ENCODE measurements at regions not wholly inside any gene's neighbourhood (a gene's known extent, or its start where the extent isn't known, plus 50 kb on each side); places are given as distances from the start of the nearest gene placed in this dataset.

- no peak for TF ChIP-seq POLR2A (IDR thresholded peaks at IDR 0.05)
- TF ChIP-seq, protein P1, sequence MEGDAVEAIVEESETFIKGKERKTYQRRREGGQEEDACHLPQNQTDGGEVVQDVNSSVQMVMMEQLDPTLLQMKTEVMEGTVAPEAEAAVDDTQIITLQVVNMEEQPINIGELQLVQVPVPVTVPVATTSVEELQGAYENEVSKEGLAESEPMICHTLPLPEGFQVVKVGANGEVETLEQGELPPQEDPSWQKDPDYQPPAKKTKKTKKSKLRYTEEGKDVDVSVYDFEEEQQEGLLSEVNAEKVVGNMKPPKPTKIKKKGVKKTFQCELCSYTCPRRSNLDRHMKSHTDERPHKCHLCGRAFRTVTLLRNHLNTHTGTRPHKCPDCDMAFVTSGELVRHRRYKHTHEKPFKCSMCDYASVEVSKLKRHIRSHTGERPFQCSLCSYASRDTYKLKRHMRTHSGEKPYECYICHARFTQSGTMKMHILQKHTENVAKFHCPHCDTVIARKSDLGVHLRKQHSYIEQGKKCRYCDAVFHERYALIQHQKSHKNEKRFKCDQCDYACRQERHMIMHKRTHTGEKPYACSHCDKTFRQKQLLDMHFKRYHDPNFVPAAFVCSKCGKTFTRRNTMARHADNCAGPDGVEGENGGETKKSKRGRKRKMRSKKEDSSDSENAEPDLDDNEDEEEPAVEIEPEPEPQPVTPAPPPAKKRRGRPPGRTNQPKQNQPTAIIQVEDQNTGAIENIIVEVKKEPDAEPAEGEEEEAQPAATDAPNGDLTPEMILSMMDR (IDR thresholded peaks at IDR 0.05) = no peak
- no peak for TF ChIP-seq EP300 (IDR thresholded peaks at IDR 0.05)
- TF ChIP-seq POLR2AphosphoS5 (IDR thresholded peaks at IDR 0.05) = no peak
These were observed 163.1 kb upstream of the CCL2 start for GRCh38 chr17:34091975-34092374.

DNA sequence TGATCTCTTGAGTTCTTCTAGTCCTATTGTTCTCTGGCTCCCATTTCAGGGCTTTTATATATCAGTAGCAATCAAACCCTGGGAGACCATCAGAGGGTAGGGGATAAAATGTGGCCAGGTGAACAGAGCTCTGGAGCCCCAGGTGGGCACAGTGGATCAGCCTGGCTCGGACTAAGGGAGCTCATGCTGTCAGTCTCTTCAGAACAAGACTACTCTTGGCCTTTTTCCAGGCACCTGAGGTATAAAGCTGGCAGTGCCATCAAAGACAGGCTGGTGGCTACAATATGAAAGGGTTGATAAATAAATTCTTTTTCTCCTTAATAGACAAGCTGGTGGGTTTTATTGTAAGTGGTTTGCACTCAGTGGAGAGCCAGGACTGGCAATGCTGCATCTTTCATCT lies 160.0 kb upstream of the CCL2 start:
- 32 to 60% methylated on average over 1 of the region's 1 CpG for WGBS, 2 donors

More at GRCh38 chr17:34091975-34092374, 163.1 kb upstream of the CCL2 start:
- no peak for DNase-seq
- Histone ChIP-seq H3K4me3 (no peak overlapping the region), H3K4me1 (no peaks in the 10 kb centered on the region), H3K27ac (no peak overlapping the region), H3K27me3 (no peaks in the 10 kb centered on the region), H3K9me3 (no peaks in the 10 kb centered on the region), H3K36me3 (no peaks in the 10 kb centered on the region)
- intact Hi-C loops (cut with DNase I) = no loop called here
- WGBS, 2 donors = 86 to 90% methylated on average over 3 of the region's 3 CpGs

DNA sequence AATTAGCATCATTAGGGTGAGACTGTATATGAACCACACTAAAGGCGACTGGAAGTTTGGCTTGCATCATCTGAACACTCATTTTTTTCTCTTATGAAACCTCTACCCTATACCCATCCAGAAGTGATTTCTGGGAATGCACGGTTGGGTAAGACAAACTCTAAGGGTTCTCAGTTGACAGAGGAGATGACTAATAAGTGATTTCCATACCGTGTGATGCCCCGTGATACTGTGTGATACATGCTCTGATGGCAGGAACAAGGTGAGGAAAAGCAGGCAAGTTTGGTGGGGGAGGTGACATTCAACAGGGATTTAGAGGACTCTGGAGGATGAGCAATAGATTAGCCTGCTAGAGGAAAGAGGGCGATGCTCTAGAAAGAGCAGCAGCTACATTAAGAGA lies 156.4 kb upstream of the CCL2 start:
- no peaks in the 10 kb centered on the region for H3K27me3 ChIP-seq
- 78 to 87% methylated on average over 5 of the region's 5 CpGs for WGBS, 2 donors
- H3K27ac ChIP-seq = no peak overlapping the region
- no peaks in the 10 kb centered on the region for H3K9me3 ChIP-seq
- H3K4me3 ChIP-seq = no peak overlapping the region
- H3K4me1 ChIP-seq = no peaks in the 10 kb centered on the region
- intact Hi-C loops (cut with DNase I) = no loop called here
- no peaks in the 10 kb centered on the region for H3K36me3 ChIP-seq
- no peak for DNase-seq
- TF ChIP-seq POLR2AphosphoS5 (IDR thresholded peaks at IDR 0.05) (no peak), POLR2A (IDR thresholded peaks at IDR 0.05) (no peak), EP300 (IDR thresholded peaks at IDR 0.05) (no peak)
- TF ChIP-seq, protein P1 (IDR thresholded peaks at IDR 0.05) = no peak

More for the DNA sequence above, 160.0 kb upstream of the CCL2 start:
- TF ChIP-seq, protein P1 (IDR thresholded peaks at IDR 0.05) = no peak
- TF ChIP-seq EP300 (IDR thresholded peaks at IDR 0.05) (no peak), POLR2AphosphoS5 (IDR thresholded peaks at IDR 0.05) (no peak), POLR2A (IDR thresholded peaks at IDR 0.05) (no peak)
- intact Hi-C loops (cut with DNase I) = no loop called here
- Histone ChIP-seq H3K27me3 (no peaks in the 10 kb centered on the region), H3K9me3 (no peaks in the 10 kb centered on the region), H3K4me3 (no peak overlapping the region), H3K4me1 (no peaks in the 10 kb centered on the region), H3K27ac (no peak overlapping the region), H3K36me3 (no peaks in the 10 kb centered on the region)
- no peak for DNase-seq

DNA sequence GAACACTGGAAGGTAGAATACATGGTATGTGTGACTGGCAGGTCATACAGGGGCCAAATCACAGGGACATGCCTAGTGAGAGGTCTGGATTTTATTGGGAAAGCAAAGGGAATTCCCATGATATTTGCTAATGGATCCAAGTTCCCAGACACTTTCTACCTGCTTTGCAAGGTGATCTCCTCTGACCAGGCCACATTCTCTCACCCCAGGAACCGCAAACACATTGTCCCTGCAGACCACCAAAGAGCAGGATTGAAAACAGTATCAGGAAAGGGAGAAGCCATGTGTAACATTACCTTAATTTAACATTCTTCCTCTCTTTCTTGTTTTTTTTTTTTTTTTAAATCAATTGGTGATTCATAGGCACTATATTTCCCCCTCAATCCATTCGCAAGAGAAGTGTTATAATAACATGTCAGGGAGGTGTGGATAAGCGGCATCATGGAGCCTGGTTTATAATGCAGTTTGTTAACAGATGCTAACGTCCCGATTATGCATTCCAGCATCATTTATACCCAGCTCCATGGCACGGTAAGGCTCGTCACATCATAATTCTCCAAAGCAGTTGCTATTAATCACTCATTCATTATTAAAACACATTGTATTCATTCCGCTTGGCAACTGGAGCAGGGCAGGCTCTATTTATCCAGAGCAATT lies 155.1 kb upstream of the CCL2 start:
- intact Hi-C loops (cut with DNase I) = no loop called here
- Histone ChIP-seq H3K36me3 (no peaks in the 10 kb centered on the region), H3K4me3 (no peak overlapping the region), H3K9me3 (no peaks in the 10 kb centered on the region), H3K27ac (no peak overlapping the region), H3K27me3 (no peaks in the 10 kb centered on the region), H3K4me1 (no peaks in the 10 kb centered on the region)
- 74 to 80% methylated on average over 8 of the region's 8 CpGs for WGBS, 2 donors
- TF ChIP-seq POLR2A (IDR thresholded peaks at IDR 0.05) (no peak), POLR2AphosphoS5 (IDR thresholded peaks at IDR 0.05) (no peak), EP300 (IDR thresholded peaks at IDR 0.05) (no peak)
- TF ChIP-seq, protein P1 (IDR thresholded peaks at IDR 0.05) = no peak
- no peak for DNase-seq

DNA sequence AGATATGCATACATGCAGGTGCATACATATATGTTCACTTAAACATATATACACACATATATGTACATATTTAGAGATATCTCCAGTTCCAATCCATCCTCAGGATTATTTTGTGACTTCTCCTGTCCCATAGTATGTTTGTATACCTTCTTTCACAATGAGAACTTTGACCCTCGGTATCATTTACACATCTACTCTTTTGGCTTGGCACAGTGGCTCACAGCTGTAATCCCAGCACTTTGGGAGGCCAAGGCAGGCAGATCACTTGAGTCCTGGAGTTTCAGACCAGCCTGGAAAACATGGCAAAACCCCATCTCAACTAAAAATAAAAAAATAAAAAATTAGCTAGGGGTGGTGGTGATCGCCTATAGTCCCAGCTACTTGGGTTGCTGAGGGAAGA lies 148.1 kb upstream of the CCL2 start:
- WGBS, 2 donors = 63 to 90% methylated on average over 2 of the region's 2 CpGs
- no peaks in the 10 kb centered on the region for H3K9me3 ChIP-seq
- H3K36me3 ChIP-seq = no peaks in the 10 kb centered on the region
- no peak overlapping the region for H3K4me3 ChIP-seq
- H3K27me3 ChIP-seq = peaks cover 0 to 9% (median 6%) of the 10 kb centered on the region in 3 donors
- intact Hi-C loops (cut with DNase I) = no loop called here
- H3K27ac ChIP-seq = no peak overlapping the region
- no peak for DNase-seq
- TF ChIP-seq, protein P1 (IDR thresholded peaks at IDR 0.05) = no peak
- TF ChIP-seq EP300 (IDR thresholded peaks at IDR 0.05) (no peak), POLR2A (IDR thresholded peaks at IDR 0.05) (no peak), POLR2AphosphoS5 (IDR thresholded peaks at IDR 0.05) (no peak)
- H3K4me1 ChIP-seq = no peaks in the 10 kb centered on the region
